Keratinocyte (primary cell): ENCODE measurements at regions not wholly inside any gene's neighbourhood (a gene's known extent, or its start where the extent isn't known, plus 50 kb on each side); places are given as distances from the start of the nearest gene placed in this dataset.
A peak's percentile ranks its signal among the peaks of the same experiment; 100 is the strongest.

Source experiments
- DNase-seq: peaks from one replicate; pipeline ENCODE4 v3.0.0-alpha.2; 2011; ENCODE audit warnings: low read depth, missing footprints, low spot score
- FAIRE-seq: peaks from 2 replicates; lab custom pipeline; 2011; peaks lifted over from hg19 to GRCh38; lab: Jason Lieb, UNC
- H2AFZ ChIP-seq: 2 replicates; pipeline ENCODE4 v1.6.0; 2012; ENCODE audit warnings: low read length, control low read depth, inconsistent platforms; ENCODE audit not compliant: control insufficient read depth
- H3K27ac ChIP-seq: 2 replicates; pipeline ENCODE4 v1.5.1; 2011; ENCODE audit warnings: low read length; ENCODE audit not compliant: control insufficient read depth, insufficient read depth
- H3K27me3 ChIP-seq: 3 replicates; pipeline ENCODE4 v1.6.0; 2011; ENCODE audit warnings: low read length; ENCODE audit not compliant: control insufficient read depth, insufficient read depth; ENCODE audit errors: extremely low read depth
- H3K36me3 ChIP-seq, 2 experiments: 2 replicates in 1 of 2; 3 replicates in 1 of 2; pipeline ENCODE4 v1.5.1; 2011; ENCODE audit warnings: low read length in 2 of 2, mild to moderate bottlenecking in 1 of 2; ENCODE audit not compliant: control insufficient read depth in 2 of 2, insufficient read depth in 2 of 2; ENCODE audit errors: extremely low read depth in 1 of 2
- H3K4me1 ChIP-seq: 3 replicates; pipeline ENCODE4 v1.5.1; 2011; ENCODE audit warnings: low read length; ENCODE audit not compliant: control insufficient read depth, insufficient read depth; ENCODE audit errors: extremely low read depth
- H3K4me2 ChIP-seq: 3 replicates; pipeline ENCODE4 v1.6.0; 2011; ENCODE audit warnings: low read depth, low read length; ENCODE audit not compliant: control insufficient read depth, insufficient read depth; ENCODE audit errors: extremely low read depth
- H3K4me3 ChIP-seq, 3 experiments: fragments of 200-600 bp in 1 of 3; sonication (generic) in 1 of 3; 2 replicates in 2 of 3; 3 replicates in 1 of 3; pipeline ENCODE4 v1.5.1; 2011 to 2016; ENCODE audit warnings: low read length in 3 of 3, mild to moderate bottlenecking in 3 of 3, control low read depth in 2 of 3, inconsistent platforms in 1 of 3, low read depth in 1 of 3, mixed read lengths in 1 of 3, mixed run types in 1 of 3, moderate library complexity in 1 of 3; ENCODE audit not compliant: control insufficient read depth in 2 of 3, insufficient read depth in 2 of 3; ENCODE audit errors: extremely low read depth in 1 of 3
- H3K79me2 ChIP-seq: 2 replicates; pipeline ENCODE4 v1.6.0; 2012; ENCODE audit warnings: low read length; ENCODE audit not compliant: control insufficient read depth, insufficient read depth
- H3K9ac ChIP-seq: 3 replicates; pipeline ENCODE4 v1.6.0; 2011; ENCODE audit warnings: low read length; ENCODE audit not compliant: control insufficient read depth, insufficient read depth; ENCODE audit errors: extremely low read depth
- H3K9me1 ChIP-seq: 3 replicates; pipeline ENCODE4 v1.6.0; 2011; ENCODE audit warnings: low read length; ENCODE audit not compliant: control insufficient read depth, insufficient read depth; ENCODE audit errors: extremely low read depth
- H3K9me3 ChIP-seq: 2 replicates; pipeline ENCODE4 v1.5.1; 2012; ENCODE audit warnings: low read depth, low read length; ENCODE audit not compliant: control insufficient read depth
- H4K20me1 ChIP-seq: 3 replicates; pipeline ENCODE4 v1.6.0; 2011; ENCODE audit warnings: low read length; ENCODE audit not compliant: control insufficient read depth, insufficient read depth; ENCODE audit errors: extremely low read depth
- CTCF ChIP-seq, 3 experiments: IDR thresholded peaks in 1 of 3; conservative IDR thresholded peaks in 1 of 3; optimal IDR thresholded peaks in 1 of 3; 2 replicates in 2 of 3; 3 replicates in 1 of 3; pipeline versions ENCODE3 to v1.5.1; 2011; ENCODE audit warnings: low read length in 3 of 3, mild to moderate bottlenecking in 3 of 3, moderate library complexity in 2 of 3, control low read depth in 1 of 3, inconsistent platforms in 1 of 3; ENCODE audit not compliant: insufficient read depth in 2 of 3; ENCODE audit errors: extremely low read depth in 1 of 3
- EZH2 ChIP-seq: IDR thresholded peaks from one replicate; pipeline ENCODE4 v1.6.1; 2012; ENCODE audit warnings: inconsistent platforms, mild to moderate bottlenecking, low read length, moderate library complexity
- dilution Hi-C: fragments of 300-500 bp; cut with MboI; formaldehyde crosslinking; loops from one replicate; pipeline ENCODE4 v1.7.0; 2020; ENCODE audit warnings: low sequenced_read_pairs; ENCODE audit not compliant: extremely low pct_ligation_motif_present

DNA sequence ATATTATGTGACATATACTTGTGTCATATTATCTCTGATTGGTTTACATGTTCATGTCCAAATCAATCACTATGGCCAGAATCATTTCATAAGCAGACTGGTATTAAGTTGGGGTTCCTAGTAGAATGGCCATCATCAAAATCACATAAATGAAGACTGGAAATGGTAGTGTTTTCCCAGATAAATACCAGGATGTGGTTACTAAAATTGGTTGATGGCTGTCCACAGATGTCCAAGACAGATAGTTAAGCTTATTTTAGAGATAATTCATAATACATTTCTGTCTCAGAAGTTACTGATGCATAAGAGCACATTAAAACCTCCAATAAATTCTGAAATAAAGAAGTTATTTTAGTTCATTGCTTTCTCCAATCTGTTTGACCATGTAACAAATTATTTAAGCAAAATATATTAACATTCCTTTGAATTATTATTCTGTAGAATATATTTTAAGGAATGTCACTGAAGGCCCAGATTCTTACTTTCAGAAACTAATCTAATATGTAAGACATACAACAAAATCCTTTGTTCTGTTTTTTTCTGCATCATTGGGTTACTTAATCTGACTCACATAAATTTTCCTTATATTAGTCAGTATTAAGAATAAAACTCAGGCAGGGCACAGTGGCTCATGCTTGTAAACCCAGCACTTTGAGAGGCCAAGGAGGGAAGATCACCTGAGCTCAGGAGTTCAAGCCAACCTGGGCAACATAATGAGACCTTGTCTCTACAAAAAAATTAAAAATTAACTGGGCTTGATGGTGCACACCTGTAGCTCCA, 483.9 kb downstream of the PTPRC start:
- Histone ChIP-seq H3K27me3 (no peaks in the 10 kb centered on the region), H4K20me1 (no peaks in the 10 kb centered on the region), H3K4me1 (no peaks in the 10 kb centered on the region), H3K36me3 (no peaks in the 10 kb centered on the region), H3K9me1 (no peaks in the 10 kb centered on the region), H3K4me2 (no peak overlapping the region), H3K9ac (no peak overlapping the region), H2AFZ (peak overlapping the region; percentile 37), H3K4me3 (no peak overlapping the region), H3K79me2 (no peaks in the 10 kb centered on the region), H3K27ac (no peak overlapping the region), H3K9me3 (no peaks in the 10 kb centered on the region)
- DNase-seq (peak; percentile 15), FAIRE-seq (no peak)
- dilution Hi-C loops = no loop called here
- TF ChIP-seq EZH2 (no peak), CTCF (optimal IDR thresholded peaks at IDR 0.05 in 1 of 3, IDR thresholded peaks at IDR 0.05 in 1 of 3, conservative IDR thresholded peaks at IDR 0.05 in 1 of 3; ENCODE audit: extremely low read depth in 1 of 3, insufficient read depth in 2 of 3, low read length in 3 of 3) (no peak)

- Histone ChIP-seq H3K27ac (no peak overlapping the region), H3K79me2 (no peaks in the 10 kb centered on the region)
- no peak for FAIRE-seq
These were observed 484.8 kb downstream of the PTPRC start for GRCh38 chr1:199123615-199124014.

More at GRCh38 chr1:199123615-199124014, 484.8 kb downstream of the PTPRC start:
- Histone ChIP-seq H3K36me3 (no peaks in the 10 kb centered on the region), H3K9ac (no peak overlapping the region), H3K9me3 (no peaks in the 10 kb centered on the region), H3K9me1 (no peaks in the 10 kb centered on the region), H2AFZ (no peak overlapping the region), H3K27me3 (no peaks in the 10 kb centered on the region), H3K4me2 (no peak overlapping the region), H4K20me1 (no peaks in the 10 kb centered on the region), H3K4me3 (no peak overlapping the region), H3K4me1 (no peaks in the 10 kb centered on the region)
- dilution Hi-C loops = no loop called here
- DNase-seq = no peak
- TF ChIP-seq EZH2 (no peak), CTCF (optimal IDR thresholded peaks at IDR 0.05 in 1 of 3, IDR thresholded peaks at IDR 0.05 in 1 of 3, conservative IDR thresholded peaks at IDR 0.05 in 1 of 3; ENCODE audit: extremely low read depth in 1 of 3, insufficient read depth in 2 of 3, low read length in 3 of 3) (no peak)
